ENCODE measurements at regions not wholly inside any gene's neighbourhood (a gene's known extent, or its start where the extent isn't known, plus 50 kb on each side); places are given as distances from the start of the nearest gene placed in this dataset.
"Not testable (repeated sequence)": the region's sequence is repeated elsewhere in the genome, so short reads cannot be mapped to it uniquely, and the experiment has no call there.

- no peak for DNase-seq
These were observed 120.0 kb upstream of the EGFR start for GRCh38 chr7:54898659-54899340.

DNA sequence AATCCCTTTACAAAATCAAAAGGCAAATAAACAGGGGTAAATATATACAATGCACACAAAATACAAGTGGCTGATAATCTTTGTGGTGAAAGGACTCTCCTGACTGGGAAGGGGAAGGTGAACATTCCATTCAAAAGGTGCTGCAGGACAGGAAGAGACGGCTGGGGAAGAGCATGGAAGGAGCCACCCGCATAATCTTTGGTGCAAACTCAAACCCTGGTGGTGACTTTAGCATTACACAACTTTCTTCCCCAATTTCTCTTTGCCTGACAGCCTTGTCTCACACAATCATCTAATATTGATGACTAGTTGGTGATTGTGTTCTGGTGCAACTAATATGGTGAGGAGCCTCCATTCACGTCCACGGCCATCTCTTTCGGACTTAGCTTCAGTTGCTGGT lies 117.0 kb upstream of the EGFR start:
- no peak for DNase-seq

- no peak for DNase-seq
These were observed 114.7 kb upstream of the EGFR start for GRCh38 chr7:54904130-54904529.

- no peak for DNase-seq
These were observed 113.8 kb upstream of the EGFR start for GRCh38 chr7:54904986-54905385.

DNA sequence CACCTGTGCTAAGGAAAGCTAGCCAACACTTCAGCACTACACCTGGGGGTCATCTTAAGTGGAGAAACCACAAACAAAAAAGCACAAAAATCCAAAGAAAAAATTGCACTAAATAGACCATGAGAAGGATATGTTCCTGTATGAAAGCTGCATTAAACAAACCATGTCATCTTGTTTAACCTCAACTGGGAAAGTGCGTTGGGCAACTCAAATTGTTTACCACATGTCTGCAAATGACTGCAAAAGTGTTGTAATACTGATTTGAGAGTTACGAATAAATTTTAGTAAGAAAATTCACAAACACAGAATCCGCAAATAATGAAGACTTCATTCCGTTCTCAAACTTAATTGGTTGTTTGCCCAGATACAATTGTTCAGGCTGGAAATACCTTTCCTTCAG lies 111.9 kb upstream of the EGFR start:
- DNase-seq: no peak

DNA sequence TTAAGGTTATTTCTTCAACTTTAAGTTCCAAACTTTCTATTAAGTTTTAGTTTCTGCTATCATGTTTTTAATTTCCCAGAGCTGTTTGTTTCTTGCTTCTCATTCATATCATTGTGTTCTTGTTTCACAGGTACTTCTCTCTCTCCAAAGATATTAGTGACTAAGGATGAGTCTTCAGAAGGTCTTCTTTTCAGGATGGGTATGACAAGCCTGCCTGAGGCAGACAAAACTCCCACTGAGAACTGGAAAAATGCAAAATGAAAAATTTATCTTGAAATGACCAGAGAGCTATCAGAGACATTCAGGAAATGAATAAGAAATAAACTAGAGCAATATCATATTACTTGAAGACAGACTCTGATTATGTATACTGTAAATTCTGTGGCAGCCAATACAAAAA lies 110.8 kb upstream of the EGFR start:
- no peak for DNase-seq

- no peak for DNase-seq
These were observed 109.9 kb upstream of the EGFR start for GRCh38 chr7:54908760-54909438.

- no peak for DNase-seq
These were observed 102.8 kb upstream of the EGFR start for GRCh38 chr7:54915870-54916598.

DNA sequence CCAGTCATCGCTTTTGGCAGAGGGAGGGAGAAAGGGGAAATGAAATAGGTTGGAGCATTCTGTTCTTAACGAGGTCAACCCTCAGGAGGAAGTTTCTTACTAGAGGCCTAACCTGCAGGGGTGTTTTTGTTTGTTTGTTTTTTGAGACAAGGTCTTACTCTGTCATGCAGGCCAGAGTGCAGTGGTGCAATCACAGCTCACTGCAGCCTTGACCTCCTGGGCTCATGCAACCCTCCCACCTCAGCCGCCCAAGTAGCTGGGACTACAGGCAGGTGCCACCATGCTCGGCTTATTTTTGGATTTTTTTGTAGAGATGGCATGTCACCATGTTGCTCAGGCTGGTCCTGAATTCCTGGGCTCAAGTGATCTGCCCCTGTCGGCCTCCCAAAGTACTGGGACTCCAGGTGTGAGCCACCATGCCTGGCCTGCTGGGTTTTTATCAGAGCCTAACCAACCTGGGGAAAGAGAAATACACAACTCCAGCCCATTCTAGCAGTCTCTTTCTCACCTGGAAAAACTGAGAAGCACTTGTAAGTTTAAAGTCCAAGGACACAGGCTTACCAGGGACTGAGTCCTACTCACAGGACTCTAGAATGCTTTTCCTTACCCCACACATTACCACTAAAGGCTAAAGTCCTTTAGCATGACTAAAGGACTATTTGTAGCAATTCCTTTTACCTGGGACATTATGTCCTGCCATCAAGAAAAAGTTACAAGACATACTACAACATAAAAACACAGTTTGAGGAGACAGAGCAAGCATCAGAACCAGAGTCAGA lies 101.0 kb upstream of the EGFR start:
- DNase-seq: no peak

GRCh38 chr7:54921116-54921515 lies 97.7 kb upstream of the EGFR start:
- no peak for DNase-seq

GRCh38 chr7:54931532-54931931 lies 87.3 kb upstream of the EGFR start:
- no peak for DNase-seq

DNA sequence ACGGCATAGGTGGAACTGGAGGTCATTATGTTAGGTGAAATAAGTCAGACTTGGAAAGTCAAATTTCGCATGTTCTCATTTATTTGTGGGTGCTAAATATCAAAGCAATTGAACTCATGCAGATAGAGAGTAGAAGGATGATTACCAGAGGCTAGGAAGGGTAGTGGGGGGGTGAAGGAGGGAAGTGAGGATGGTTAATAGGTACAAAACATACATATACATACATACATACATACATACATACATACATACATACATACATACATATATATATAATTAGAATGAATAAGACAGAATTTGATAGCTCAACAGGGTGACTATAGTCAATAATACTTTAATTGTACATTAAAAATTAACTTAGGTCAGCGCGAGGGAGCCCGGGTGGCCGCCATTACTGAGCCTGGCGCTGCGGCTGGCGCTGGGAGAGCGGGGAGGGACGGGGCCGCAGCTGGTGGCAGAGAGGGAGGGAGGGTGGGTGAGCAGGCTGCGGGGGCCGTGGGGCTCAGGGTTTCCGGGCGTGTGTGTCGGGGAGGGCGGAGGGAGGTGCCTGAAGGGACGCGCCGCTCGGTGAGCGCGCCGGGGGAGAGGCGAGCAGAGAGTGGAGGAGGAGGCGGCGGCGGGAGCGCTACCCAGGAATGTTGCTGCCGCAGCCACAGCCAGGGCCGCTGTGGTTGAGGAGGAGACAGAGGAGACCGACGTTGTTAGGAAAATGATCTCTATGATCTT lies 85.8 kb upstream of the EGFR start:
- DNase-seq: peak; percentile 65

- DNase-seq: no peak
These were observed 85.2 kb upstream of the EGFR start for GRCh38 chr7:54933643-54934042.

GRCh38 chr7:54940748-54941147 lies 78.1 kb upstream of the EGFR start:
- DNase-seq: no peak

GRCh38 chr7:54944179-54944578 lies 74.6 kb upstream of the EGFR start:
- DNase-seq: no peak

GRCh38 chr7:54946271-54946670 lies 72.5 kb upstream of the EGFR start:
- no peak for DNase-seq

DNA sequence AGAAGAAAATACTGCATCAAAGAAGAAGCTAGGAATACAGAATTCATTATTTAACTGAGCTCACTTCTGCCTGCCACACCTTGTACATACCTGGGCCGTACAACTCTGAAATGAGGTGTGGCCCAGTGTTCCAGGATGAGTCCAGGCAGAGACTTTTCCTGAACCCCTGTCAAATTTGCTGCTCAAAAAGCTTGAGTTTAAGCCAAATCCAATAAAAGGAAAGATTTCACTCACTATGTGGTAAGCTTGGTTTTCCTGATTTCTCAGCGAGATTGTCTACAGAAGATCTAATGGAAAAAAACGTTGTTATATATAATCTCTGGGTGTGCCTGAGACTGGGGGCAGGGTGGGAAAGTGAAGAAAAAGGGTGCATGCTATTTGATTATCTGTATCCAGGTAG lies 72.1 kb upstream of the EGFR start:
- no peak for DNase-seq

DNA sequence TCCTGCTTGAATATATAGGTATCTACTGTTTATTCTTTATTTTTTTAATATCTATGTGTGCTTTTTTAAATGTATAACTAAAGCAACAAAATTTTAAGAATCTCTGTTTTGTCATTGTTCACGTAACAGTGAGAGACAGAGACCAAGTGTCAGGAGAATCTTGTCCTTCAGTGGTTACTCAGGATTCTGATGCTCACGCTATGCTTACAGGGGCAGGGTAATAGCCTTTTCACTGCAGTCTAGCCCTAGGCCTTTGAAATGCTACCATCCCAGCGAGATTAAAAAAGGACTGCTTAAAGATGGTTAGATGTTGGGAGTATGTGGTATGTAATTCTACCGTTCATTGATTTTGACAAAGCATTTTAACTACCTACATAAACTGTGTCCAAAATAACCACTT lies 71.6 kb upstream of the EGFR start:
- no peak for DNase-seq

- not testable (repeated sequence) for DNase-seq
These were observed 69.3 kb upstream of the EGFR start for GRCh38 chr7:54949514-54949913.

GRCh38 chr7:54955296-54955695 lies 63.5 kb upstream of the EGFR start:
- DNase-seq: no peak

DNA sequence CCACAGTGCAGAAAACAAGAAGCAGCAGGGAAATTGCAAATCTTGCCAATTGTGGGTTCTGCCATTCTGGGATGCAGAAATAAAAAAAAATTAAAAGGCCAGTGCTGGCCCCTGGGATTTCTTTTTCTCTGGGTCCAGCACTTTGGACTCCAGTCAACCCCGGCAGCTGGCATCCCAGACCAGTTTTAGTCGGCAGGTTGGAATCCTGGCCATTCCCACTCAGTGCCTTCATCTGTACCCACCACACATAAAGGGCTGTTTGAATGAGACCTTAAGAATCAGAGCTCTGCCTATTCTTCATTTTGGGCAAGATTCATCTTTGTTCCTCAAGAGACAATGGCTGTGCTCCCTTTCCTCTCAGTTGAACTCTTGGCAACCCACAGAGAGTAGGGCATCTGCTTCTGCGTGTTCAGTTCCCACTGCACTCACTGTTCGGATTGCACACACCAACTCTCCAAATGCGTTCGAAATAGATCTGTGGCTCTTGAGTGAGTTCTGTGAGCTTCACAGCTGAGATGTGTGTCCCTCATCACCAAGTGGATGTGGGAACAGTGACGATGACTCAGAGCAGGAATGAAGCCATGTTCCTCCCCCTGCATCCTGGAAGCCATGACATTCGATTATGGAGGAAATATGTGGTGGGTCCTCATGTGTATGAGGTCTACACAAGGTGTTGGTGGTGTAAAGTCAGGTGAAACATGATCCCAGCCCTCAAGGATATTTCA lies 63.0 kb upstream of the EGFR start:
- no peak for DNase-seq

GRCh38 chr7:54956865-54957264 lies 62.0 kb upstream of the EGFR start:
- no peak for DNase-seq
